ENCODE measurements at regions not wholly inside any gene's neighbourhood (a gene's known extent, or its start where the extent isn't known, plus 50 kb on each side); places are given as distances from the start of the nearest gene placed in this dataset.

DNA sequence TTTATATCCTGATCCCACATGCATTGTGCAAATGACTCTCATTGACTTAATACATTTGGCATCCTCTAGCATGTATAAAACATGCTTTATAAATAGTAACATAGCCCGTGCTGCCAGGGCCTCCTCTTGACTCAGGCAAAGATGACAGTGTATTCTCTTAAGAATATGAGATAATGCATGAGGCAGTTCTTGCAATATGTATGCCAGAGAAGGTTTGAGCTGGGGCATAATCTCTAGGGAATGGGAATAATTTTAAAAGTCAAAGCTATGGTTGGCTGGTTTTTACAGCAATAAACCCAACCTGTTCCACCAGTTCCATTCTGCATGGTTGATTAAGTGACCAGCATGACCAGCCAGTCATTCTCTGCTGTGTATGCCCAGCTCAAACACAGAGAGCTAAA lies 179.0 kb upstream of the PFN2 start:
- TF ChIP-seq, protein P1, sequence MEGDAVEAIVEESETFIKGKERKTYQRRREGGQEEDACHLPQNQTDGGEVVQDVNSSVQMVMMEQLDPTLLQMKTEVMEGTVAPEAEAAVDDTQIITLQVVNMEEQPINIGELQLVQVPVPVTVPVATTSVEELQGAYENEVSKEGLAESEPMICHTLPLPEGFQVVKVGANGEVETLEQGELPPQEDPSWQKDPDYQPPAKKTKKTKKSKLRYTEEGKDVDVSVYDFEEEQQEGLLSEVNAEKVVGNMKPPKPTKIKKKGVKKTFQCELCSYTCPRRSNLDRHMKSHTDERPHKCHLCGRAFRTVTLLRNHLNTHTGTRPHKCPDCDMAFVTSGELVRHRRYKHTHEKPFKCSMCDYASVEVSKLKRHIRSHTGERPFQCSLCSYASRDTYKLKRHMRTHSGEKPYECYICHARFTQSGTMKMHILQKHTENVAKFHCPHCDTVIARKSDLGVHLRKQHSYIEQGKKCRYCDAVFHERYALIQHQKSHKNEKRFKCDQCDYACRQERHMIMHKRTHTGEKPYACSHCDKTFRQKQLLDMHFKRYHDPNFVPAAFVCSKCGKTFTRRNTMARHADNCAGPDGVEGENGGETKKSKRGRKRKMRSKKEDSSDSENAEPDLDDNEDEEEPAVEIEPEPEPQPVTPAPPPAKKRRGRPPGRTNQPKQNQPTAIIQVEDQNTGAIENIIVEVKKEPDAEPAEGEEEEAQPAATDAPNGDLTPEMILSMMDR (IDR thresholded peaks at IDR 0.05 in 2 of 3, conservative IDR thresholded peaks at IDR 0.05 in 1 of 3; ENCODE audit: borderline replicate concordance in 1 of 3, insufficient read depth in 1 of 3, low read depth in 2 of 3, low read length in 2 of 3): no peak
- TF ChIP-seq EZH2 (IDR thresholded peaks at IDR 0.05): no peak
- TF ChIP-seq, protein P2, sequence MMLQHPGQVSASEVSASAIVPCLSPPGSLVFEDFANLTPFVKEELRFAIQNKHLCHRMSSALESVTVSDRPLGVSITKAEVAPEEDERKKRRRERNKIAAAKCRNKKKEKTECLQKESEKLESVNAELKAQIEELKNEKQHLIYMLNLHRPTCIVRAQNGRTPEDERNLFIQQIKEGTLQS (IDR thresholded peaks at IDR 0.05): no peak
- TF ChIP-seq, protein P3, sequence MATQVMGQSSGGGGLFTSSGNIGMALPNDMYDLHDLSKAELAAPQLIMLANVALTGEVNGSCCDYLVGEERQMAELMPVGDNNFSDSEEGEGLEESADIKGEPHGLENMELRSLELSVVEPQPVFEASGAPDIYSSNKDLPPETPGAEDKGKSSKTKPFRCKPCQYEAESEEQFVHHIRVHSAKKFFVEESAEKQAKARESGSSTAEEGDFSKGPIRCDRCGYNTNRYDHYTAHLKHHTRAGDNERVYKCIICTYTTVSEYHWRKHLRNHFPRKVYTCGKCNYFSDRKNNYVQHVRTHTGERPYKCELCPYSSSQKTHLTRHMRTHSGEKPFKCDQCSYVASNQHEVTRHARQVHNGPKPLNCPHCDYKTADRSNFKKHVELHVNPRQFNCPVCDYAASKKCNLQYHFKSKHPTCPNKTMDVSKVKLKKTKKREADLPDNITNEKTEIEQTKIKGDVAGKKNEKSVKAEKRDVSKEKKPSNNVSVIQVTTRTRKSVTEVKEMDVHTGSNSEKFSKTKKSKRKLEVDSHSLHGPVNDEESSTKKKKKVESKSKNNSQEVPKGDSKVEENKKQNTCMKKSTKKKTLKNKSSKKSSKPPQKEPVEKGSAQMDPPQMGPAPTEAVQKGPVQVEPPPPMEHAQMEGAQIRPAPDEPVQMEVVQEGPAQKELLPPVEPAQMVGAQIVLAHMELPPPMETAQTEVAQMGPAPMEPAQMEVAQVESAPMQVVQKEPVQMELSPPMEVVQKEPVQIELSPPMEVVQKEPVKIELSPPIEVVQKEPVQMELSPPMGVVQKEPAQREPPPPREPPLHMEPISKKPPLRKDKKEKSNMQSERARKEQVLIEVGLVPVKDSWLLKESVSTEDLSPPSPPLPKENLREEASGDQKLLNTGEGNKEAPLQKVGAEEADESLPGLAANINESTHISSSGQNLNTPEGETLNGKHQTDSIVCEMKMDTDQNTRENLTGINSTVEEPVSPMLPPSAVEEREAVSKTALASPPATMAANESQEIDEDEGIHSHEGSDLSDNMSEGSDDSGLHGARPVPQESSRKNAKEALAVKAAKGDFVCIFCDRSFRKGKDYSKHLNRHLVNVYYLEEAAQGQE (IDR thresholded peaks at IDR 0.05; ENCODE audit: low read depth): no peak
- TF ChIP-seq POLR2AphosphoS5 (IDR thresholded peaks at IDR 0.05; ENCODE audit: low read depth, low read length): no peak

All from HCT116 (cell line).